ENCODE measurements at regions not wholly inside any gene's neighbourhood (a gene's known extent, or its start where the extent isn't known, plus 50 kb on each side); places are given as distances from the start of the nearest gene placed in this dataset.

GRCh38 chr12:130253866-130254265, 83.8 kb upstream of the PIWIL1 start:
- Histone ChIP-seq H3K36me3 (replicated peaks in 1 of 2; ENCODE audit: control insufficient read depth in 1 of 2, insufficient read depth in 2 of 2, low read length in 2 of 2) (no peaks in the 10 kb centered on the region), H3K27ac (ENCODE audit: extremely low read length, insufficient read depth, low read length) (no peak overlapping the region), H2AFZ (ENCODE audit: low read length) (no peak overlapping the region), H3K4me1 (ENCODE audit: insufficient read depth, low read length) (no peaks in the 10 kb centered on the region), H3K79me2 (ENCODE audit: insufficient read depth, low read length) (no peaks in the 10 kb centered on the region), H3K4me3 (replicated peaks in 1 of 3; ENCODE audit: insufficient read depth in 1 of 3, low read depth in 2 of 3, low read length in 3 of 3) (no peak overlapping the region), H3K4me2 (ENCODE audit: low read depth, low read length) (no peak overlapping the region), H4K20me1 (ENCODE audit: insufficient read depth, low read length) (no peaks in the 10 kb centered on the region), H3K27me3 (ENCODE audit: control insufficient read depth in 1 of 2, insufficient read depth in 2 of 2, low read length in 2 of 2) (0 out of 5 replicates have a peak, but pooled peaks cover 0 to 7% of the 10 kb centered on the region in 2 experiments), H3K9me3 (ENCODE audit: low read length) (no peaks in the 10 kb centered on the region), H3K9ac (ENCODE audit: insufficient read depth, low read depth, low read length) (no peak overlapping the region)
- BruUV-seq (replicated peaks) = no TSS peak
- ATAC-seq (no peak), DNase-seq (ENCODE audit: low spot score) (no peak), FAIRE-seq (no peak)
- intact Hi-C loops (cut with micrococcal nuclease; ENCODE audit: unreplicated experiment) (no loop called here), in situ Hi-C loops (cut with HindIII; ENCODE audit: extremely low pct_ligation_motif_present, low pct_unique_long_range_greater_than_20kb) (no loop called here)
- no peak for TF ChIP-seq ZFYVE20 (CRISPR knock-in tag; IDR thresholded peaks at IDR 0.05; ENCODE audit: borderline replicate concordance, low read depth)
- POLR2A ChIA-PET = no interaction called here
- WGBS (ENCODE audit: low lambda C conversion rate) = 46% methylated on average over 4 of the region's 5 CpGs
- CTCF ChIA-PET (ENCODE audit: low intra/inter-chr PET ratio, low total read pairs) = no interaction called here

- Histone ChIP-seq H3K4me3 (replicated peaks in 1 of 3; ENCODE audit: insufficient read depth in 1 of 3, low read depth in 2 of 3, low read length in 3 of 3) (no peak overlapping the region), H2AFZ (ENCODE audit: low read length) (no peak overlapping the region), H3K9me3 (ENCODE audit: low read length) (no peaks in the 10 kb centered on the region), H3K4me1 (ENCODE audit: insufficient read depth, low read length) (no peaks in the 10 kb centered on the region), H3K4me2 (ENCODE audit: low read depth, low read length) (no peak overlapping the region), H3K9ac (ENCODE audit: insufficient read depth, low read depth, low read length) (no peak overlapping the region), H3K79me2 (ENCODE audit: insufficient read depth, low read length) (no peaks in the 10 kb centered on the region), H3K36me3 (replicated peaks in 1 of 2; ENCODE audit: control insufficient read depth in 1 of 2, insufficient read depth in 2 of 2, low read length in 2 of 2) (no peaks in the 10 kb centered on the region), H3K27ac (ENCODE audit: extremely low read length, insufficient read depth, low read length) (no peak overlapping the region), H3K27me3 (ENCODE audit: control insufficient read depth in 1 of 2, insufficient read depth in 2 of 2, low read length in 2 of 2) (0 out of 5 replicates have a peak, but pooled peaks cover 0 to 7% of the 10 kb centered on the region in 2 experiments), H4K20me1 (ENCODE audit: insufficient read depth, low read length) (no peaks in the 10 kb centered on the region)
- no peak for FAIRE-seq
- ATAC-seq = no peak
- TF ChIP-seq ARID5B (CRISPR knock-in tag; IDR thresholded peaks at IDR 0.05) = no peak
- TF ChIP-seq SETDB1 (CRISPR knock-in tag; IDR thresholded peaks at IDR 0.05; ENCODE audit: borderline replicate concordance) = no peak
- no peak for TF ChIP-seq NFRKB (IDR thresholded peaks at IDR 0.05)
- no TSS peak for BruUV-seq (replicated peaks)
- intact Hi-C loops (cut with micrococcal nuclease; ENCODE audit: unreplicated experiment) = no loop called here
- WGBS (ENCODE audit: low lambda C conversion rate) = 49% methylated on average over 17 of the region's 19 CpGs
- CTCF ChIA-PET (ENCODE audit: low intra/inter-chr PET ratio, low total read pairs) = no interaction called here
- POLR2A ChIA-PET = no interaction called here
- in situ Hi-C loops (cut with HindIII; ENCODE audit: extremely low pct_ligation_motif_present, low pct_unique_long_range_greater_than_20kb) = no loop called here
- no peak for DNase-seq (ENCODE audit: low spot score)
These were observed 83.0 kb upstream of the PIWIL1 start for GRCh38 chr12:130254461-130255276.
